Vagina (tissue), 2 donors: ENCODE measurements at regions not wholly inside any gene's neighbourhood (a gene's known extent, or its start where the extent isn't known, plus 50 kb on each side); places are given as distances from the start of the nearest gene placed in this dataset.

Source experiments
- DNase-seq, 2 donors: peaks; one replicate each; pipeline ENCODE4 v3.0.0-alpha.2; 2017; ENCODE audit errors: extremely low spot score in 2 of 2
- H3K27ac ChIP-seq: fragments of 200-600 bp; sonication (generic); one replicate; pipeline ENCODE4 v1.5.1; 2019
- H3K27me3 ChIP-seq: fragments of 200-600 bp; sonication (generic); one replicate; pipeline ENCODE4 v1.5.1; 2019
- H3K36me3 ChIP-seq, 2 donors: fragments of 200-600 bp; sonication (generic); one replicate each; pipeline ENCODE4 v1.5.1; 2017 to 2019
- H3K4me1 ChIP-seq: fragments of 200-600 bp; sonication (generic); one replicate; pipeline ENCODE4 v1.5.1; 2019
- H3K4me3 ChIP-seq, 2 donors: fragments of 200-600 bp; sonication (generic); 1 replicate in 1 of 2; 2 replicates in 1 of 2; pipeline ENCODE4 v1.5.1; 2016 to 2019
- H3K9me3 ChIP-seq: fragments of 200-600 bp; sonication (generic); one replicate; pipeline ENCODE4 v1.5.1; 2019
- POLR2A ChIP-seq, 2 donors: fragments of 450-650 bp; IDR thresholded peaks; one replicate each; pipeline ENCODE4 v1.6.1; 2017; ENCODE audit warnings: antibody characterized with exemption in 2 of 2, mild to moderate bottlenecking in 2 of 2, moderate library complexity in 2 of 2
- POLR2AphosphoS5 ChIP-seq, 2 donors: sonication (generic); formaldehyde crosslinking; IDR thresholded peaks; one replicate each; pipeline ENCODE4 v1.9.0; 2017; ENCODE audit warnings: antibody characterized with exemption in 2 of 2, mild to moderate bottlenecking in 2 of 2, low read depth in 1 of 2; ENCODE audit not compliant: insufficient read depth in 1 of 2
- intact Hi-C: fragments of 100-400 bp; cut with DNase I; formaldehyde crosslinking; loops from one replicate; pipeline ENCODE4 v1.15.1; 2023
- TF ChIP-seq, protein P1 (sequence below), 3 experiments: fragments of 450-650 bp in 2 of 3; fragments of 200-600 bp in 1 of 3; sonication (generic) in 1 of 3; IDR thresholded peaks; one replicate each; pipeline ENCODE4 v1.5.1; 2017 to 2019; ENCODE audit warnings: antibody characterized with exemption in 3 of 3, mild to moderate bottlenecking in 2 of 3, moderate library complexity in 2 of 3

DNA sequence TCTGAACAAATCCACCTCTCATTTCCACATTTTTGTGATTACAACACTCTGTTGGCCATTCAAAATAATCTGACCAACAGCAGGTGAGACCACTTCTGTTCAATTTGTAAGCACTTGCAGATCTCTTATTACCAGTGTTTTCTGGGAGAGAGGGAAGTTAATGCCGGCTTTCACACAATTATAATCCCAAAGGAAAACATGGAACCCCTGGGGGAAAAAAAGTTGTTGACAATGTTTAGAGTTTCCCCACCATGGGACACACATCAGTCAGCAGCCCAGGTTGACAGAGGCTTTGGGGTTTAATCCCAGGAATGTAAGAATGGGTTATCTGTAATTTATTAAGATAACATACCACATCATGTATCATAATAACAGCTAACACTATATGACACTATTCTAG lies 68.4 kb upstream of the TNFSF4 start:
- intact Hi-C loops, result no loop called here
- no peak for DNase-seq
- Histone ChIP-seq H3K4me3 (no peak overlapping the region), H3K36me3 (no peaks in the 10 kb centered on the region), H3K4me1 (no peaks in the 10 kb centered on the region), H3K27ac (no peak overlapping the region), H3K27me3 (no peaks in the 10 kb centered on the region), H3K9me3 (no peaks in the 10 kb centered on the region)
- TF ChIP-seq, protein P1, sequence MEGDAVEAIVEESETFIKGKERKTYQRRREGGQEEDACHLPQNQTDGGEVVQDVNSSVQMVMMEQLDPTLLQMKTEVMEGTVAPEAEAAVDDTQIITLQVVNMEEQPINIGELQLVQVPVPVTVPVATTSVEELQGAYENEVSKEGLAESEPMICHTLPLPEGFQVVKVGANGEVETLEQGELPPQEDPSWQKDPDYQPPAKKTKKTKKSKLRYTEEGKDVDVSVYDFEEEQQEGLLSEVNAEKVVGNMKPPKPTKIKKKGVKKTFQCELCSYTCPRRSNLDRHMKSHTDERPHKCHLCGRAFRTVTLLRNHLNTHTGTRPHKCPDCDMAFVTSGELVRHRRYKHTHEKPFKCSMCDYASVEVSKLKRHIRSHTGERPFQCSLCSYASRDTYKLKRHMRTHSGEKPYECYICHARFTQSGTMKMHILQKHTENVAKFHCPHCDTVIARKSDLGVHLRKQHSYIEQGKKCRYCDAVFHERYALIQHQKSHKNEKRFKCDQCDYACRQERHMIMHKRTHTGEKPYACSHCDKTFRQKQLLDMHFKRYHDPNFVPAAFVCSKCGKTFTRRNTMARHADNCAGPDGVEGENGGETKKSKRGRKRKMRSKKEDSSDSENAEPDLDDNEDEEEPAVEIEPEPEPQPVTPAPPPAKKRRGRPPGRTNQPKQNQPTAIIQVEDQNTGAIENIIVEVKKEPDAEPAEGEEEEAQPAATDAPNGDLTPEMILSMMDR (IDR thresholded peaks at IDR 0.05), result no peak
- TF ChIP-seq POLR2A (IDR thresholded peaks at IDR 0.05) (no peak), POLR2AphosphoS5 (IDR thresholded peaks at IDR 0.05; ENCODE audit: insufficient read depth in 1 of 2, low read depth in 1 of 2) (no peak)

DNA sequence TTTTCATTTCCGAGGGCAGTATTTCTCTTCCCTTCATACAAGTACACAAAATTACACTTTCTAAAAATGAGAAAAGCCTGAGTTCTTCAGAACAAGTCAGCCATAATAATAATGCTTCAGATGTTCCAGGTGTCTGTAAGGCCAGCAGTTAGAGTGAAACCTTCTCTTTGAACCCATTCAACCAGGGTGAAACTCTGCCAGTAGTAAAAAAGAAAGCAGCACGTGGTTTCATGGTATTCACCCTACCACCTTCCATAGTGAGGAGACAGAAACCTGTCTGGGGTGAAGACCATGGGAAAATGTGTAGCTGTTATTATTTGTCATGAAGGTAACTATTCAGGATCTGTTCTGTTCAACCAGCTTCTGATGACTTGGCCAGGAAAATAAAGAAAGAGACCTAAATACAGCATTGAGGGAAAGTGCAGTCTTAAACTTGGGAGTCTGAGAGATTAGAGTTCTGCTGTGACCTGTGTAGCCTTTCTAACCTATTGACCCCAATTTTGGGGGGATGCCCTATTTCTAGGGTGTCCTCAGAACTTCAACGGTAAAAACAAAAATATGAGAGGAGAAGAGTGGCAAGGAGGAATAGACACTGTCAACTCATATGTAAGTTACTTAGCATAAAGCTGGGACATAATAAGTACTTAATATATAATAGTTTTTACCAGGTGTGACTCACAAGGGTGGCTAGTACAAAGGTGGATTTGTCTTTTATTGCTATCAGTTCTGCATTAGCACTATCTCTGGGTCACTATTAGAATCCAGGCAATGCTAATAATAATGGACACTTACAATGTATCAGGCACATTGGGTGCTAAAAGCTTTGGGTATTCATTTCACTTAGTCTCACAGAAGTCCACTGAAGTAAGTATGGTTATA lies 70.0 kb upstream of the TNFSF4 start:
- no peak for DNase-seq
- TF ChIP-seq POLR2A (IDR thresholded peaks at IDR 0.05) (no peak), POLR2AphosphoS5 (IDR thresholded peaks at IDR 0.05; ENCODE audit: insufficient read depth in 1 of 2, low read depth in 1 of 2) (no peak)
- TF ChIP-seq, protein P1 (IDR thresholded peaks at IDR 0.05), result no peak
- Histone ChIP-seq H3K4me3 (no peak overlapping the region), H3K27ac (no peak overlapping the region), H3K27me3 (no peaks in the 10 kb centered on the region), H3K9me3 (no peaks in the 10 kb centered on the region), H3K36me3 (no peaks in the 10 kb centered on the region), H3K4me1 (no peaks in the 10 kb centered on the region)
- intact Hi-C loops, result no loop called here

DNA sequence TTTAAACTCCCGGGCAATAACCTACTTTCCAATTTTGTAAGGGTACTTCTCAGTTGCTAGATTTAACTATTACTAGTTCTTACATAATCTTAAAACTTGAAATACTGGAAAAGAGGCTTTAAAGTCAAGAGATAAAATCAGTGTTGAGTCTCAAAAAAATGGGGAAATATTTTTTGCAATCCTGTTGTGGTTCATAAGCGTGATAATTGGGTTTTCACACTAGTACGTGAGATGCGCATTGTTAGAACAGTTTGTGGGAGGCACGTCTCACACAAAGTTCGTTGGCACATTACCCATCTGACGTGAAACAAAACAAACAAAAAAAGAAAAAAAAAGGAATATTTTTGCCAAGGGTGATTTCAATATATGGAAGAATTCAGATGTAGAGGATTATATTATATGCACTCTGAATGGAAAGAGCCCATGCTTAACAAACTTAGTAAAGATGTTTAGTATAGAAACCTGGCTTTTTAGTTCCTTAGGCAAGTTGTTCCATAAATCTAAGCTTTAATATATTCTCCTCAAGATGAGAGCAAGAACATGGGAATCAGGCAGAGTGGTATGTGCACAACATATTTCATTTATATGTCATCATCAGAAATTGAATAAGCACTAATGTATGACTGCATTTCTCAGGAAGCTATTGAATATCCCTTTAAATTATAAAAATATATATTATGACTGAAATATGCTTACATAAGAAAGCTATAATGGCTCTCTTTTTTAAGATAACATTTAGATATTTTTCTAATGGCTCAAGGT lies 73.9 kb upstream of the TNFSF4 start:
- Histone ChIP-seq H3K4me1 (no peaks in the 10 kb centered on the region), H3K36me3 (no peaks in the 10 kb centered on the region), H3K27me3 (no peaks in the 10 kb centered on the region), H3K27ac (no peak overlapping the region), H3K9me3 (no peaks in the 10 kb centered on the region), H3K4me3 (no peak overlapping the region)
- intact Hi-C loops, result no loop called here
- no peak for TF ChIP-seq POLR2AphosphoS5 (IDR thresholded peaks at IDR 0.05; ENCODE audit: insufficient read depth in 1 of 2, low read depth in 1 of 2)
- TF ChIP-seq POLR2A (IDR thresholded peaks at IDR 0.05), result no peak
- TF ChIP-seq, protein P1 (IDR thresholded peaks at IDR 0.05), result no peak
- DNase-seq, result no peak

DNA sequence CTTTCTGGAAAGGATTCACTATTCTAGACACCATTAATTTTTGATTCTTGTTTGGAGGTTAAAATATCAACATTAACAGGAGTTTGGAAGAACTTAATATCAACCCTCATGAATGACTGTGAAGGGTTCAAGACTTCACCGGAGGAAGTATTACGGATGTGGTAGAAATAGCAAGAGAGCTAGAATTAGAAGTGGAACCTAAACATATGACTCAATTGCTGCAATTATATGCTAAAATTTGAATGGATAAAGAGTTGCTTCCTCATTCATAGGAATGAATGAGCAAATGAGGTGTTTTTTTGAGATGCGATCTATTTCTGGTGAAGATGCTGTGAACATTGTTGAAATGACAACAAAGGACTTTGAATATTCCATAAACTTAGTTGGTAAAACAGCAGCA lies 77.9 kb upstream of the TNFSF4 start:
- TF ChIP-seq, protein P1 (IDR thresholded peaks at IDR 0.05), result no peak
- TF ChIP-seq POLR2AphosphoS5 (IDR thresholded peaks at IDR 0.05; ENCODE audit: insufficient read depth in 1 of 2, low read depth in 1 of 2) (no peak), POLR2A (IDR thresholded peaks at IDR 0.05) (no peak)
- Histone ChIP-seq H3K4me1 (no peaks in the 10 kb centered on the region), H3K36me3 (no peaks in the 10 kb centered on the region), H3K27ac (no peak overlapping the region), H3K4me3 (no peak overlapping the region), H3K9me3 (no peaks in the 10 kb centered on the region), H3K27me3 (no peaks in the 10 kb centered on the region)
- intact Hi-C loops, result no loop called here
- DNase-seq, result no peak
